WTC11 (cell line): ENCODE measurements at regions not wholly inside any gene's neighbourhood (a gene's known extent, or its start where the extent isn't known, plus 50 kb on each side); places are given as distances from the start of the nearest gene placed in this dataset.

Source experiments
- CTCF ChIP-seq: fragments of 200-600 bp; IDR thresholded peaks from 2 replicates; pipeline ENCODE4 v1.8.0; 2022; ENCODE audit warnings: antibody characterized with exemption
- FOXP1 ChIP-seq: sonication (generic); formaldehyde crosslinking; IDR thresholded peaks from 2 replicates; pipeline ENCODE4 v1.8.0; 2022; ENCODE audit warnings: missing genetic modification reagents, mild to moderate bottlenecking, moderate library complexity, borderline replicate concordance

DNA sequence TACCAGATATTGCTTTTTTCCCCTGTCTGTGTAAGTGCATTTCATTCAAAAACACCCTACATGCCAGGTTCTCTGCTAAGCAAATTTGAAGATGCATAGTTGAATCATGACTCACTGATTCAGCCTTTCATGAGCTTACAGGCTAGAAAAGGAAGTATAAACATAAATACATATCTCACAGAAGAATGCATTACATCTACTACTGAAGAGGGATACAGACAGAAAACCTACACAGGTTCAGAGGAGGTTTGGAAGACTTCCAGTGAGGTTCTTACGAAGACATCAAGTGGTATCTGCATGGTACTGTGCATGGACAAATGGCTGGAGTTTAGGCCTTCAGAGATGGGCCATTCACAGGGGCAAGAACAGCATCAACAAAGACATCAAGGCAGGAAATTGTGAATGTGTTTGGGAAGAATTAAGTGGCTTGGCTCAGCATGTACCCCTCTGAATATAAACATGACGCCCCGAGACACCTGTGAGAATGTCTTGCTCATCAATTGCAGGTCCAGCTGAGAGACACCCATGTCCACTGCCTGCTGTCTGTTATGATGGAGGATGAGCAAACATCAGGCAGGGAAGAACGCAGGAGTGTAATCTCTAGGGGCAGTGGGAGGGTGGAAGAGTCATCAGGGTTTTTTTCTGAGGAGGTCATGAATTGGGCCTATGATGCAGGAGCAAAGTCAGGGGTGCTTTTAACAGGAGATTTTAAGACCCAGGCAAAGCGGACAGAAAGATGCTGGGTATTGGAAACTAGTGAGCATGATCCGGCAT is 105.1 kb upstream of the GALNT15 start:
- TF ChIP-seq FOXP1 (CRISPR knock-in tag) = no peak
- no peak for TF ChIP-seq CTCF
